D721Med (cell line): ENCODE measurements at regions not wholly inside any gene's neighbourhood (a gene's known extent, or its start where the extent isn't known, plus 50 kb on each side); places are given as distances from the start of the nearest gene placed in this dataset.

Experiments used
- DNase-seq: peaks from one replicate; pipeline ENCODE4 v3.0.0; 2011; ENCODE audit warnings: low spot score; ENCODE audit not compliant: insufficient read length
- FAIRE-seq: peaks from 2 replicates; lab custom pipeline; 2011; peaks lifted over from hg19 to GRCh38; lab: Jason Lieb, UNC
- CTCF ChIP-seq: IDR thresholded peaks from 2 replicates; pipeline ENCODE4 v1.5.1; 2012; ENCODE audit warnings: mild to moderate bottlenecking, control low read depth; ENCODE audit not compliant: insufficient read depth; ENCODE audit errors: missing control alignments

DNA sequence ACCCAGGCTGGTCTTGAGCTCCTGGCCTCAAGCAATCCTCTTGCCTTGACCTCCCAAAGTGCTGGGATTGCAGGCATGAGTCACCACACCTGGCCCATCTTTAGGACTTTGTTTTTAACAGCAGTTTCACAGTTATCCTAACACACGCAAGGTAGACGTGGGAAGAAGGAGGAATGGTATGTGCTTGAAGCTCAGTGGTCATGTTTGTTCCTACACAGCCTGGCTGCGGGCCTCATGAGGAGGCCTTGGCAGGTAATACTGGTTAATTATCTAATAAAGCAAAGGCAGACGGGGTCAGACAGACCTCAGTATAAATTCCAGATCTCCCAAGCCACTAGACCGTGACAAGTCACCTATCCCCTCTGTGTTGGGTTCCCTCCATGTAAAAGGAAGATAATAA is 271.8 kb downstream of the PCNX1 start:
- TF ChIP-seq CTCF, result no peak
- FAIRE-seq (no peak), DNase-seq (no peak)

GRCh38 chr14:71180397-71180796 is 273.1 kb downstream of the PCNX1 start:
- DNase-seq (no peak), FAIRE-seq (no peak)
- TF ChIP-seq CTCF, result no peak

GRCh38 chr14:71181215-71182003 is 274.1 kb downstream of the PCNX1 start:
- no peak for FAIRE-seq
- TF ChIP-seq CTCF, result no peak
- DNase-seq, result no peak

DNA sequence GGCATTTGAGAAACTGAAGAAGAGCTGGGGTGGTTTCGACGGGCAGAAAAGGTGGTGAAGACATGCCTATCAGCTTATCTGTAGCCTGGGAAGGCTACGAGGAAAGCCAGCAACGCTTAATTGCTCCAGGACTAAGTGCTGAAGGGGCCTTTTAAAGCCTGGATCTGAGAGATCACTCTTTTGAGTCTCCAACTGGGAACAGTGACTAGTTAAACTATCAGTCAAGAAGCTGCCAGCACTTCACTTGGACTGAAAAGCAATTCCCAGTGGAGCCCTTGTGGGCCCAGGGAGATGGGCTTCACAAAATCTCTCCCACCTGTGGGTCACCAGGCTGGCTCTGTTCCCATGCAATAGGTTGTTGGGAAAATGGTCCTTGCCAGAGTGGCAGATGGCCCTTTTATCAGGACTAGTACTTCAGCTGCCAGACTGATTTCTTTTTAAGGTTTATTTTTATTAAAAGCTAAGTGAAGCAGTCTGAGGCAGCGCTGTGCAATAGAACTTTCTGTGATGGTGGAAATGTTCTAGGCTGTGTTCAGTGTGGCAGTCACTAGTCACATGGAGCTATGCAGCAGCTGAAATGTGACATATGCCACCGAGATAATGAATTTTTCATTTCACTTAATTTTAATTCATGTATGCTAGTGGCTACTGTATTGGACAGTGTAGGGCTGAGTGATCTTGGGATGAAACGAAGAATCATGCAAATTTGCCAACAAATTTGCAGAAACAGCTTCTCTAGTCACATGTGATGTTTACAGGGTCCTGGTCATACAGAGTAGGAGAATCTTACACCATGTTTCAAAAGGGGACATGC is 276.8 kb downstream of the PCNX1 start:
- DNase-seq (no peak), FAIRE-seq (no peak)
- TF ChIP-seq CTCF, result no peak

DNA sequence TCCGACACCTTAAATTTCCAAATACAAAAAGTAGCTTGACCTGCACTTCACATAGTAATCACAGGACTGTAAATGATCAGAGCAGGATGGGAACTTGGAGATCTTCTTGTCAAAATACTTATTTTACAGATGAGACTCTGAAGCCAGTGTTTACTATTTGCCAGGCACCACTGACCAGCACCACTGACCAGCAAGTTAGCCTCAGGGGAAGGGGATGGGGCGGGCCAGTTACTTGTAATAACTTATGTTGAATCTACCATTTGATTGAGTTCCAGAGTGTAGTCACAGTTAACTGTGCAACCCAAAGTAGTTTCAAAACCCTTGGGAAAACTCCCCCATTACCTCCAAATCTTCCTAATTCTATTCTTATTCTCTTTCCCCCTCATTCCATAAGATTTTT is 278.4 kb downstream of the PCNX1 start:
- no peak for TF ChIP-seq CTCF
- no peak for DNase-seq
- FAIRE-seq, result no peak

GRCh38 chr14:71187633-71188356 is 280.5 kb downstream of the PCNX1 start:
- DNase-seq, result no peak
- no peak for FAIRE-seq
- no peak for TF ChIP-seq CTCF
